Mucosa of descending colon (tissue), 3 donors: ENCODE measurements at regions not wholly inside any gene's neighbourhood (a gene's known extent, or its start where the extent isn't known, plus 50 kb on each side); places are given as distances from the start of the nearest gene placed in this dataset.

Experiments used
- ATAC-seq: fragments of 200-7000 bp; cut with Tn5 transposase; one replicate; pipeline ENCODE4 v1.9.1; 2020; ENCODE audit warnings: mild to moderate bottlenecking, moderate library complexity
- DNase-seq, 3 donors: peaks; one replicate each; pipeline ENCODE4 v3.0.0-alpha.2; 2020
- H3K36me3 ChIP-seq: fragments of 200-600 bp; one replicate; pipeline ENCODE4 v1.8.0; 2021; ENCODE audit warnings: low read depth, mild to moderate bottlenecking
- H3K4me1 ChIP-seq: fragments of 200-600 bp; one replicate; pipeline ENCODE4 v1.8.0; 2021; ENCODE audit warnings: low read depth, mild to moderate bottlenecking
- H3K4me3 ChIP-seq: fragments of 200-600 bp; one replicate; pipeline ENCODE4 v1.8.0; 2021; ENCODE audit warnings: mild to moderate bottlenecking
- H3K9me3 ChIP-seq: fragments of 200-600 bp; one replicate; pipeline ENCODE4 v1.8.0; 2021; ENCODE audit warnings: mild to moderate bottlenecking
- intact Hi-C, 2 donors: fragments of 100-400 bp; cut with DNase I in 1 of 2; cut with micrococcal nuclease in 1 of 2; formaldehyde crosslinking; loops; one replicate each; pipeline versions ENCODE4 v1.11.0 to v1.11.1; 2022; cut with DNase I, micrococcal nuclease
- TF ChIP-seq, protein P1 (sequence below): fragments of 200-600 bp; IDR thresholded peaks from one replicate; pipeline ENCODE4 v1.8.0; 2022; ENCODE audit warnings: antibody characterized with exemption, mild to moderate bottlenecking
- donor health status: DM: no; HTN: no; CAD: no; lungs with moderate emphysema.
- donor health status: DM: no; HTN: no; CAD: no.
- donor health status: DM: no; HTN: yes; CAD: no.

DNA sequence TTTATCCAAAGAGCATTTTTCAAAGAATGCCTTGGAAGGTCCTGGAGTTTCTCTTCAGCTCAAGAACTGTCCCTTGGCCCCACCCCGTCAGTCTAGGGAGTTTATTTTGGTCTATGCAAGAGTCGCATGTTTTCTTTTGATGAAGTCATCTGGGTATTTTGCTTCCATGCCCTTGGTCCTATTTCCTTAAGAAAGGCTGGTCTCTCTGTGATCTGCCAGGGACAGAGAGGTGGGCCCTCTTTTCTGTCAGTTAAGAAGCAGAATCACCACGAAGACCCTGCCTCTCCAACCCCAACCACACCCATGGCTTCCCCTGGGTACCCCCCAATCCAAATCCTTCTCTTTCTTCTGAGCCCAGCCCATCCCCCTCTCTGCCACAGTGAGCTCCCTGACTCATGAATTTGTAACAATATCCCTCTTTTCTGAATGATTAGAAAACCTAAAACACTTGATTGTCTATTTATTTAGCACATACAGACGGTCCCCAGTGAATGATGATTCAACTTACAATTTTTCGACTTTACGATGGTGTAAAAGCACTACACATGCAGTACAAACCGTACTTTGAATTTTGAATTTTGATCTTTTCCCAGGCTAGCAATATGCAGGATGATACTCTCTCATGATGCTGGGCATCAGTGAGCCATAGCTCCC, 163.5 kb upstream of the ADRA1B start:
- Histone ChIP-seq H3K9me3 (no peaks in the 10 kb centered on the region), H3K4me1 (no peaks in the 10 kb centered on the region), H3K4me3 (no peak overlapping the region), H3K36me3 (no peaks in the 10 kb centered on the region)
- intact Hi-C loops = no loop called here
- ATAC-seq (no peak), DNase-seq (no peak)
- TF ChIP-seq, protein P1, sequence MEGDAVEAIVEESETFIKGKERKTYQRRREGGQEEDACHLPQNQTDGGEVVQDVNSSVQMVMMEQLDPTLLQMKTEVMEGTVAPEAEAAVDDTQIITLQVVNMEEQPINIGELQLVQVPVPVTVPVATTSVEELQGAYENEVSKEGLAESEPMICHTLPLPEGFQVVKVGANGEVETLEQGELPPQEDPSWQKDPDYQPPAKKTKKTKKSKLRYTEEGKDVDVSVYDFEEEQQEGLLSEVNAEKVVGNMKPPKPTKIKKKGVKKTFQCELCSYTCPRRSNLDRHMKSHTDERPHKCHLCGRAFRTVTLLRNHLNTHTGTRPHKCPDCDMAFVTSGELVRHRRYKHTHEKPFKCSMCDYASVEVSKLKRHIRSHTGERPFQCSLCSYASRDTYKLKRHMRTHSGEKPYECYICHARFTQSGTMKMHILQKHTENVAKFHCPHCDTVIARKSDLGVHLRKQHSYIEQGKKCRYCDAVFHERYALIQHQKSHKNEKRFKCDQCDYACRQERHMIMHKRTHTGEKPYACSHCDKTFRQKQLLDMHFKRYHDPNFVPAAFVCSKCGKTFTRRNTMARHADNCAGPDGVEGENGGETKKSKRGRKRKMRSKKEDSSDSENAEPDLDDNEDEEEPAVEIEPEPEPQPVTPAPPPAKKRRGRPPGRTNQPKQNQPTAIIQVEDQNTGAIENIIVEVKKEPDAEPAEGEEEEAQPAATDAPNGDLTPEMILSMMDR = no peak

DNA sequence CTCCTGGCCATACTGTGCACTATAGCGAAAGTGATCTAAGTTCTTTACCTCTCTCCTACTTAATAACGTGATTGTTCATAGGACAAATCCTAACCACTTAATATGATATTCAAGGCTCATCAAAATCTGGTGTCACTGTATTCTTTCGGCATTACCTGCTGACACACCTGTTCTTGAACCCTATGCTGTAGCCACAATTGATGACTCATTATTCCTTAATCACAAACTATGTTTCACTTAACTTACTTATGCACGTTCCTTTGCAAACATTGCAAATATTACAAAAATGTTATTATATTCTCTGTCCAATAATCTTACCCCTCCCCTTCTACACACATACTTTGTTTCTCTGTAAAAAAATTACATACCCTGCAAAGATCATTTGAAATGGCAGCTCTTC, 158.1 kb upstream of the ADRA1B start:
- TF ChIP-seq, protein P1 = no peak
- Histone ChIP-seq H3K4me3 (no peak overlapping the region), H3K36me3 (no peaks in the 10 kb centered on the region), H3K4me1 (no peaks in the 10 kb centered on the region), H3K9me3 (no peaks in the 10 kb centered on the region)
- no peak for ATAC-seq
- intact Hi-C loops = no loop called here
- no peak for DNase-seq

DNA sequence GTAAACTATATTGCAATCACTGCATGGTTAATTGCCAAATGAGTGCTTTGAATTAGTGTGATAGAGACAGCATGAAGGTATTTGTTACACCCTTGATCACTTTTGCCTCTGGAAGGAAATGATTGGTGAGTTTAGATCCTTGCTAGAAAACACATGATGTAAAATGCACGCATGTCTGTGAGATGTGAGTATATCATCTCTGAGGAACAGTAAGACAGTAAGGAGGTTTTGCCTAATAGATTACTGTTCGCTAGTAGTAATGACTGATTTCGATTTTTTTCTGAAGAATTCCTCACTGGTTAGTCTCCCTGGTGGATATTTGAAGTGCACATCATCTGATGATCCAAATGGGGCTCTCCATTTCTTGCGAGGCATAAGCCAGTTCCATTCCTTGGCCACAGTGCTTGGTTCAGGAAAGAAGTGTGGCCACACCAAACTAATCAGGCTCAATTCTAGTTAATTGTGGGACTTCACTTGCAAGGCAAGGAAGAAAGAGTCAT, 156.4 kb upstream of the ADRA1B start:
- intact Hi-C loops = no loop called here
- no peaks in the 10 kb centered on the region for H3K4me1 ChIP-seq
- ATAC-seq = no peak
- H3K36me3 ChIP-seq = no peaks in the 10 kb centered on the region
- no peak for DNase-seq
- H3K9me3 ChIP-seq = no peaks in the 10 kb centered on the region
- no peak overlapping the region for H3K4me3 ChIP-seq
- TF ChIP-seq, protein P1 = no peak

DNA sequence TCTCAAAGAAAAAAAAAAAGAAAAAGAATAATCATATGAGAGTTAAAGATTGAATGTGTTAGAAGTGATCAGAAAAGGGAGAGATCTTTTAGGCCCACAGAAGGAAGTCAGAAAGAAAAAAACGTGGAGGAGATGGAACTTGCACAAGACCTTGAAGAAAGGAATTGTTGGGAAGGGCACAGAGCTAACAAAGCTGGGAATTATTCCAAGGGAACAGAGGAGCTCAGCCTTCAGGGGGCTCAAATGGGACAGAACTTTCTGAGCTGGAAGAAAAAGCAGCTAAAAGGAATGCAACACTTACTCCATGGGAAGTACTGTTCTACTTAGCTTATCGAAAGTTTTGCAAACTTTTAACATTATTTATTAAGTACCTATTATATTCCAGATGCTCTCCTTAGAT, 153.4 kb upstream of the ADRA1B start:
- ATAC-seq (no peak), DNase-seq (no peak)
- TF ChIP-seq, protein P1 = no peak
- no peaks in the 10 kb centered on the region for H3K4me1 ChIP-seq
- no peak overlapping the region for H3K4me3 ChIP-seq
- H3K36me3 ChIP-seq = no peaks in the 10 kb centered on the region
- H3K9me3 ChIP-seq = no peaks in the 10 kb centered on the region
- intact Hi-C loops = no loop called here

DNA sequence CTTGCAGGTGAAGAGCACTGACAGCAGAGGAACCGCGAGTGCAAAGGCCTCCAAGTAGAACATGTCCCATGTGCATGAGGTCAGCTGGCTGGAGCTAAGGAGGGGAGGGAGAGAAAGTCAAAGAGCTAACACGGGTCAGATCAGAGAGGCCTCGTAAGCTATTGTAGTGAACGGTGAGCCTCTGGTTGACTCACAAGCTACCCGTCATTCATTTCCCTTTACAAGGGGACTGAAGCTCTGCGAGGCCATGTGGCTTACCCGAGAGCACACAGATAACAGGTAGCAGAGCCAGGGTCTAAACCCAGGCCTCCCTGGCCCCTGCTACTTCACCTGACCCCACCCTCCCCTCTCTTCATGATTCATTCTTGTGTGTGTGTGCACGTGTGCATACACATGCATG, 152.7 kb upstream of the ADRA1B start:
- TF ChIP-seq, protein P1 = no peak
- ATAC-seq = no peak
- Histone ChIP-seq H3K9me3 (no peaks in the 10 kb centered on the region), H3K36me3 (no peaks in the 10 kb centered on the region), H3K4me3 (no peak overlapping the region), H3K4me1 (no peaks in the 10 kb centered on the region)
- DNase-seq = no peak
- intact Hi-C loops = no loop called here
